ENCODE measurements at regions not wholly inside any gene's neighbourhood (a gene's known extent, or its start where the extent isn't known, plus 50 kb on each side); places are given as distances from the start of the nearest gene placed in this dataset.

DNA sequence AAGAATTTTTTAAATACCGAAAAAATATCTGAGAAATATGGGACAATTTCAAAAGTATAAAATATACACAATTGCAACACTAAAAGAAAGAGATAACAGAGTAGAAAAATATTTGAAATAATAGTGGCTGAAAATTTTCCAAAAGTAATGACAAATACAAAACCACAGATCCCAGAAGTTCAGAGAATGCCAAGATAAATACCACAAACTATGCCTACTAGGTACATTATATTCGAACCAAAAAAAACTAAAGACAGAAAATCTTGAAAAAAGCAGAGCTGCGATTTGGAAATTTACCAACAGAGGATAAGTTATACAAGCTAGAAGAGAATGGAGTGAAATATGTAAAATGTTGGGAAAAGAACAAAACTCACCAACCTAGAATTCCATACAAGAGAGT is 191.3 kb upstream of the ELAC2 start:
- H4K20me1 ChIP-seq (ENCODE audit: insufficient read depth), result no peaks in the 10 kb centered on the region
- H3K4me3 ChIP-seq, result no peak overlapping the region
- no peak for TF ChIP-seq EZH2 (IDR thresholded peaks at IDR 0.05; ENCODE audit: insufficient read depth, poor library complexity, severe bottlenecking)
- TF ChIP-seq EZH2phosphoT487 (IDR thresholded peaks at IDR 0.05; ENCODE audit: insufficient read depth, low read depth), result no peak
- in situ Hi-C loops (cut with MboI), result no loop called here
- WGBS, 2 experiments (ENCODE audit: low coverage in 1 of 2, low lambda C conversion rate in 2 of 2, missing lambda C conversion rate in 2 of 2), result 15 to 19% methylated on average over 3 of the region's 3 CpGs
- no peak overlapping the region for H3K27ac ChIP-seq
- no peaks in the 10 kb centered on the region for H3K36me3 ChIP-seq (ENCODE audit: low read depth)
- no peak overlapping the region for H3K9ac ChIP-seq
- no peaks in the 10 kb centered on the region; the same call in 1 of the 2 replicates for H3F3A ChIP-seq (ENCODE audit: insufficient read depth)
- peaks cover 20% of the 10 kb centered on the region for H3K4me1 ChIP-seq (ENCODE audit: insufficient read depth)
- peaks cover 21% of the 10 kb centered on the region for H3K27me3 ChIP-seq (replicated peaks; ENCODE audit: insufficient read depth)
- no peaks in the 10 kb centered on the region for H3K79me2 ChIP-seq (ENCODE audit: insufficient read depth)
- peak; percentile 36 for DNase-seq
- H3K4me2 ChIP-seq (ENCODE audit: unreplicated experiment), result no peak overlapping the region
- no peak overlapping the region for H2AFZ ChIP-seq
- H3K9me2 ChIP-seq (ENCODE audit: insufficient read depth), result no peaks in the 10 kb centered on the region
- H3K9me3 ChIP-seq (ENCODE audit: low read depth), result no peaks in the 10 kb centered on the region

- Histone ChIP-seq H3K27ac (no peak overlapping the region), H3F3A (ENCODE audit: insufficient read depth) (no peaks in the 10 kb centered on the region; the same call in 1 of the 2 replicates), H3K79me2 (ENCODE audit: insufficient read depth) (no peaks in the 10 kb centered on the region), H3K4me2 (ENCODE audit: unreplicated experiment) (peak overlapping the region; percentile 11), H3K27me3 (replicated peaks; ENCODE audit: insufficient read depth) (peaks cover 32% of the 10 kb centered on the region), H3K36me3 (ENCODE audit: low read depth) (no peaks in the 10 kb centered on the region), H3K4me3 (no peak overlapping the region), H3K9me2 (ENCODE audit: insufficient read depth) (no peaks in the 10 kb centered on the region), H4K20me1 (ENCODE audit: insufficient read depth) (no peaks in the 10 kb centered on the region), H3K9me3 (ENCODE audit: low read depth) (no peaks in the 10 kb centered on the region), H3K9ac (no peak overlapping the region), H2AFZ (no peak overlapping the region), H3K4me1 (ENCODE audit: insufficient read depth) (peaks cover 20% of the 10 kb centered on the region)
- in situ Hi-C loops (cut with MboI), result no loop called here
- WGBS, 2 experiments (ENCODE audit: low coverage in 1 of 2, low lambda C conversion rate in 2 of 2, missing lambda C conversion rate in 2 of 2), result 43 to 45% methylated on average over 8 of the region's 8 CpGs
- peak; percentile 35 for DNase-seq
- TF ChIP-seq EZH2 (IDR thresholded peaks at IDR 0.05; ENCODE audit: insufficient read depth, poor library complexity, severe bottlenecking) (no peak), EZH2phosphoT487 (IDR thresholded peaks at IDR 0.05; ENCODE audit: insufficient read depth, low read depth) (no peak)
Observed at GRCh38 chr17:13204607-13205237, 186.9 kb upstream of the ELAC2 start.

- no peak overlapping the region for H3K27ac ChIP-seq
- no peak for TF ChIP-seq EZH2 (IDR thresholded peaks at IDR 0.05; ENCODE audit: insufficient read depth, poor library complexity, severe bottlenecking)
- no peak for TF ChIP-seq EZH2phosphoT487 (IDR thresholded peaks at IDR 0.05; ENCODE audit: insufficient read depth, low read depth)
Observed at GRCh38 chr17:13202835-13203234, 185.0 kb upstream of the ELAC2 start.

DNA sequence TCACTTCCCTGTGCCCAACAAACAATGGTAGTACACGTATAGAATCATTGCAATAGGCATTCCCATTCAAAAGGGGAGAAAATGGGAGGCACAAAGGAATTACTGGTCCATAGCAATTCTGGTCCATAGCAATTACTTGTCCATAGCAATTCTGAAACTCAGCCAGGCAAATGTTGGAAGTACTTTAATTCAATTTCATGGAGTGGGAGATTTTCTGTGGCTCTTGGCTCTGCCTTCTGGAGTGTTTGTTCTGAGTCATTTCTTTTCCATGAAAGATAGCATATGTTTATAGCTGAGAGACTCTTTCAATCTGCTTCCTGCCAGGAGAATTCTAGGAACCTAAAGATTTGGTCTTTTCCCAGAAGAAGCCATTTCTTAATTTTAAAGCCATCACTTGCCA is 182.8 kb upstream of the ELAC2 start:
- Histone ChIP-seq H3K36me3 (ENCODE audit: low read depth) (no peaks in the 10 kb centered on the region), H3K79me2 (ENCODE audit: insufficient read depth) (no peaks in the 10 kb centered on the region), H3K9ac (no peak overlapping the region), H3K9me3 (ENCODE audit: low read depth) (no peaks in the 10 kb centered on the region), H3K9me2 (ENCODE audit: insufficient read depth) (no peaks in the 10 kb centered on the region), H3K27ac (no peak overlapping the region), H4K20me1 (ENCODE audit: insufficient read depth) (no peaks in the 10 kb centered on the region), H2AFZ (no peak overlapping the region), H3K27me3 (replicated peaks; ENCODE audit: insufficient read depth) (peaks cover 56% of the 10 kb centered on the region), H3K4me3 (no peak overlapping the region), H3K4me2 (ENCODE audit: unreplicated experiment) (no peak overlapping the region), H3K4me1 (ENCODE audit: insufficient read depth) (peaks cover 14% of the 10 kb centered on the region; the same call in 1 of the 2 replicates), H3F3A (ENCODE audit: insufficient read depth) (no peaks in the 10 kb centered on the region; the same call in 1 of the 2 replicates)
- no peak for TF ChIP-seq EZH2phosphoT487 (IDR thresholded peaks at IDR 0.05; ENCODE audit: insufficient read depth, low read depth)
- no peak for TF ChIP-seq EZH2 (IDR thresholded peaks at IDR 0.05; ENCODE audit: insufficient read depth, poor library complexity, severe bottlenecking)
- in situ Hi-C loops (cut with MboI), result no loop called here
- DNase-seq, result no peak
- 0 to 19% methylated on average over 1 of the region's 1 CpG for WGBS, 2 experiments (ENCODE audit: low coverage in 1 of 2, low lambda C conversion rate in 2 of 2, missing lambda C conversion rate in 2 of 2)

More at GRCh38 chr17:13202835-13203234, 185.0 kb upstream of the ELAC2 start:
- no peak overlapping the region for H2AFZ ChIP-seq
- H3K27me3 ChIP-seq (replicated peaks; ENCODE audit: insufficient read depth), result peaks cover 42% of the 10 kb centered on the region
- peaks cover 14% of the 10 kb centered on the region; the same call in 1 of the 2 replicates for H3K4me1 ChIP-seq (ENCODE audit: insufficient read depth)
- DNase-seq, result no peak
- no peaks in the 10 kb centered on the region for H3K9me3 ChIP-seq (ENCODE audit: low read depth)
- no peak overlapping the region for H3K9ac ChIP-seq
- WGBS, 2 experiments (ENCODE audit: low coverage in 1 of 2, low lambda C conversion rate in 2 of 2, missing lambda C conversion rate in 2 of 2), result 58 to 67% methylated on average over 2 of the region's 2 CpGs
- H3K4me2 ChIP-seq (ENCODE audit: unreplicated experiment), result no peak overlapping the region
- in situ Hi-C loops (cut with MboI), result no loop called here
- no peaks in the 10 kb centered on the region for H3K79me2 ChIP-seq (ENCODE audit: insufficient read depth)
- H3K36me3 ChIP-seq (ENCODE audit: low read depth), result no peaks in the 10 kb centered on the region
- H3K4me3 ChIP-seq, result no peak overlapping the region
- no peaks in the 10 kb centered on the region; the same call in 1 of the 2 replicates for H3F3A ChIP-seq (ENCODE audit: insufficient read depth)
- no peaks in the 10 kb centered on the region for H4K20me1 ChIP-seq (ENCODE audit: insufficient read depth)
- H3K9me2 ChIP-seq (ENCODE audit: insufficient read depth), result no peaks in the 10 kb centered on the region

Measured in GM23248 (cell line).